HepG2 (cell line): ENCODE measurements at regions not wholly inside any gene's neighbourhood (a gene's known extent, or its start where the extent isn't known, plus 50 kb on each side); places are given as distances from the start of the nearest gene placed in this dataset.

ENCODE experiments used
- ATAC-seq: fragments of 200-7000 bp; cut with Tn5 transposase; 3 replicates; pipeline ENCODE4 v1.9.1; 2020; ENCODE audit warnings: mild to moderate bottlenecking, moderate library complexity
- BruUV-seq: library from RNA; stranded (reverse); fragments of 400-500 nt; replicated peaks from 2 replicates; lab custom pipeline; 2021; lab: Mats Ljungman, UMichigan
- CTCF ChIA-PET: fragments of 300-600 bp; formaldehyde crosslinking; extraction: SDS; loops from one replicate; lab custom pipeline; 2021; ENCODE audit warnings: low total read pairs, inconsistent platforms, low intra/inter-chr PET ratio; lab: Yijun Ruan, JAX
- POLR2A ChIA-PET: fragments of 350-600 bp; sonication (Branson Sonifier 250); formaldehyde crosslinking; loops from one replicate; lab custom pipeline; 2020; ENCODE audit warnings: antibody characterized with exemption, inconsistent platforms; lab: Yijun Ruan, JAX
- DNase-seq: peaks from one replicate; pipeline ENCODE4 v3.0.0-alpha.2; 2015; ENCODE audit warnings: low spot score
- FAIRE-seq: peaks from 3 replicates; lab custom pipeline; 2011; peaks lifted over from hg19 to GRCh38; lab: Jason Lieb, UNC
- H2AFZ ChIP-seq: one replicate; pipeline ENCODE4 v1.6.1; 2011; ENCODE audit warnings: low read length, inconsistent platforms
- H3K27ac ChIP-seq: fragments of 300-600 bp; 3 replicates; pipeline ENCODE4 v1.8.0; 2011; ENCODE audit warnings: mixed run types, mild to moderate bottlenecking, mixed read lengths, low read length, inconsistent platforms; ENCODE audit not compliant: insufficient read depth; ENCODE audit errors: extremely low read length
- H3K27me3 ChIP-seq, 2 experiments: fragments of 200-600 bp in 1 of 2; 2 replicates in 1 of 2; 3 replicates in 1 of 2; pipeline versions ENCODE4 v1.6.0 to v1.8.0; 2011; ENCODE audit warnings: low read length in 2 of 2, mild to moderate bottlenecking in 2 of 2, moderate library complexity in 2 of 2, inconsistent platforms in 1 of 2; ENCODE audit not compliant: insufficient read depth in 2 of 2, control insufficient read depth in 1 of 2
- H3K36me3 ChIP-seq, 2 experiments: fragments of 200-600 bp in 1 of 2; replicated peaks in 1 of 2; 2 replicates in 1 of 2; 3 replicates in 1 of 2; pipeline versions ENCODE4 v1.5.1 to v1.8.0; 2011; ENCODE audit warnings: low read length in 2 of 2, inconsistent platforms in 1 of 2; ENCODE audit not compliant: insufficient read depth in 2 of 2, control insufficient read depth in 1 of 2
- H3K4me1 ChIP-seq: 2 replicates; pipeline ENCODE4 v1.5.1; 2012; ENCODE audit warnings: low read length, inconsistent platforms; ENCODE audit not compliant: insufficient read depth
- H3K4me2 ChIP-seq: 2 replicates; pipeline ENCODE4 v1.6.0; 2011; ENCODE audit warnings: low read depth, low read length, inconsistent platforms
- H3K4me3 ChIP-seq, 3 experiments: fragments of 200-600 bp in 1 of 3; sonication (generic), shearing (Covaris generic) in 1 of 3; replicated peaks in 1 of 3; 2 replicates each; pipeline ENCODE4 v1.5.1; 2011 to 2016; ENCODE audit warnings: low read length in 3 of 3, inconsistent platforms in 2 of 3, low read depth in 2 of 3, mild to moderate bottlenecking in 2 of 3, control low read depth in 1 of 3, mixed read lengths in 1 of 3; ENCODE audit not compliant: insufficient read depth in 1 of 3
- H3K79me2 ChIP-seq: one replicate; pipeline ENCODE4 v1.6.1; 2011; ENCODE audit warnings: low read length, inconsistent platforms; ENCODE audit not compliant: insufficient read depth
- H3K9ac ChIP-seq: 2 replicates; pipeline ENCODE4 v1.6.0; 2011; ENCODE audit warnings: mild to moderate bottlenecking, low read depth, low read length, inconsistent platforms; ENCODE audit not compliant: insufficient read depth
- H3K9me3 ChIP-seq: 2 replicates; pipeline ENCODE4 v1.5.1; 2012; ENCODE audit warnings: mild to moderate bottlenecking, low read length
- H4K20me1 ChIP-seq: 2 replicates; pipeline ENCODE4 v1.6.0; 2011; ENCODE audit warnings: inconsistent platforms, mild to moderate bottlenecking, low read length, moderate library complexity; ENCODE audit not compliant: insufficient read depth
- ETV5 ChIP-seq: IDR thresholded peaks from 2 replicates; pipeline ENCODE4 v1.6.1; 2018; ENCODE audit warnings: missing biosample characterization, missing genetic modification reagents, inconsistent platforms, borderline replicate concordance
- ZNF629 ChIP-seq: sonication (generic); formaldehyde crosslinking; conservative IDR thresholded peaks from 2 replicates; pipeline ENCODE4 v1.5.0; 2020; ENCODE audit warnings: missing genetic modification reagents
- ZNF713 ChIP-seq: sonication (generic); formaldehyde crosslinking; IDR thresholded peaks from 2 replicates; pipeline ENCODE4 v1.4.0; 2020; ENCODE audit warnings: mild to moderate bottlenecking, missing genetic modification reagents
- WGBS: methylation state at CpG from one replicate; pipeline ENCODE4 v1.1.6; 2017; ENCODE audit warnings: low lambda C conversion rate; 5-methylcytosine and 5-hydroxymethylcytosine counted together
- in situ Hi-C: cut with HindIII; loops from 2 replicates; pipeline ENCODE4 v1.10.0; 2017; ENCODE audit warnings: low pct_unique_long_range_greater_than_20kb; ENCODE audit not compliant: extremely low pct_ligation_motif_present
- intact Hi-C: fragments of 100-400 bp; cut with micrococcal nuclease; formaldehyde crosslinking; loops from one replicate; pipeline ENCODE4 v1.10.0; 2022; ENCODE audit not compliant: unreplicated experiment
- TF ChIP-seq, protein P1 (sequence below): sonication (generic); formaldehyde crosslinking; IDR thresholded peaks from 2 replicates; pipeline ENCODE4 v1.5.0; 2020; ENCODE audit warnings: mild to moderate bottlenecking, missing genetic modification reagents
- TF ChIP-seq, protein P2 (sequence below): IDR thresholded peaks from 2 replicates; pipeline ENCODE4 v1.6.1; 2018; ENCODE audit warnings: missing genetic modification reagents, mild to moderate bottlenecking, missing compliant biosample characterization
- TF ChIP-seq, protein P3 (sequence below): sonication (generic); formaldehyde crosslinking; IDR thresholded peaks from 2 replicates; pipeline ENCODE4 v1.5.0; 2020; ENCODE audit warnings: mild to moderate bottlenecking, missing genetic modification reagents, moderate library complexity

DNA sequence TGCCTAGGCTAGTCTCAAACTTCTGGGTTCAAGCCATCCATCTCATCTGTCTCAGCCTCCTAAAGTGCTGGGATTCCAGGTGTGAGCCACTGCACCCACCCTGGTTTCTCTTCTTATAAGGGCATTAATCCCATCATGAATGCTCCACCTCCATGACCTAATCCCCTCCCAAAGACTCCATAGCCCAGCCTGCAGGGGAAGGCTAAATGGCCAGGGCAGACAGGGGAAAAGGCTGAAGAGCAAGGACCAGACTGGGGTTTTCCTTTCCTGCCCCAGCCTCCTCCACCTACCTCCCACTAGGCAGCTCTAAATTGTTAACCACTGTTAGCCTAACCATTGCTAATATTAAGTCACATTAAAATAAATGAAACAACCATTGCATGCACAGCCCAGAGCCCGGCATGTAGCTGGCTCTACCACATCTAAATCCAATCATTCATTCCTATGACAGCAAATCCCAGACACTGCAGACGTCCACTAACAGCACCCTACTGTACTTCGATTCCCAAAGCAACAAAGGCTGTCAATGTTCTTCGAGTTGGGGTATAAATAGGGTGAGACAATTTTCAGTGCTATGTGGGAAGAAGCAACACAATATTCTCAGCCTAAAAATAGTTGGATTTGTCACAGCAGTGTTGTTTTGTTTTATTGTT is 243.2 kb upstream of the ARID1B start:
- Histone ChIP-seq H3K4me2 (no peak overlapping the region), H3K27me3 (peaks cover 0 to 14% of the 10 kb centered on the region in 2 experiments; a peak in 3 of 5 replicates), H3K27ac (no peak overlapping the region), H3K36me3 (no peaks in the 10 kb centered on the region), H4K20me1 (no peaks in the 10 kb centered on the region), H3K9ac (no peak overlapping the region), H3K79me2 (no peaks in the 10 kb centered on the region), H3K9me3 (no peaks in the 10 kb centered on the region), H2AFZ (no peak overlapping the region), H3K4me3 (no peak overlapping the region), H3K4me1 (no peaks in the 10 kb centered on the region)
- ChIA-PET POLR2A (no interaction called here), CTCF (no interaction called here)
- DNase-seq = no peak
- ATAC-seq = no peak
- intact Hi-C loops (no loop called here), in situ Hi-C loops (no loop called here)
- no TSS peak for BruUV-seq
- 5% methylated on average over 4 of the region's 4 CpGs for WGBS
- TF ChIP-seq, protein P1, sequence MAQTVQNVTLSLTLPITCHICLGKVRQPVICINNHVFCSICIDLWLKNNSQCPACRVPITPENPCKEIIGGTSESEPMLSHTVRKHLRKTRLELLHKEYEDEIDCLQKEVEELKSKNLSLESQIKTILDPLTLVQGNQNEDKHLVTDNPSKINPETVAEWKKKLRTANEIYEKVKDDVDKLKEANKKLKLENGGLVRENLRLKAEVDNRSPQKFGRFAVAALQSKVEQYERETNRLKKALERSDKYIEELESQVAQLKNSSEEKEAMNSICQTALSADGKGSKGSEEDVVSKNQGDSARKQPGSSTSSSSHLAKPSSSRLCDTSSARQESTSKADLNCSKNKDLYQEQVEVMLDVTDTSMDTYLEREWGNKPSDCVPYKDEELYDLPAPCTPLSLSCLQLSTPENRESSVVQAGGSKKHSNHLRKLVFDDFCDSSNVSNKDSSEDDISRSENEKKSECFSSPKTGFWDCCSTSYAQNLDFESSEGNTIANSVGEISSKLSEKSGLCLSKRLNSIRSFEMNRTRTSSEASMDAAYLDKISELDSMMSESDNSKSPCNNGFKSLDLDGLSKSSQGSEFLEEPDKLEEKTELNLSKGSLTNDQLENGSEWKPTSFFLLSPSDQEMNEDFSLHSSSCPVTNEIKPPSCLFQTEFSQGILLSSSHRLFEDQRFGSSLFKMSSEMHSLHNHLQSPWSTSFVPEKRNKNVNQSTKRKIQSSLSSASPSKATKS (CRISPR knock-in tag) = no peak
- TF ChIP-seq ETV5 (CRISPR knock-in tag) = no peak
- TF ChIP-seq, protein P2, sequence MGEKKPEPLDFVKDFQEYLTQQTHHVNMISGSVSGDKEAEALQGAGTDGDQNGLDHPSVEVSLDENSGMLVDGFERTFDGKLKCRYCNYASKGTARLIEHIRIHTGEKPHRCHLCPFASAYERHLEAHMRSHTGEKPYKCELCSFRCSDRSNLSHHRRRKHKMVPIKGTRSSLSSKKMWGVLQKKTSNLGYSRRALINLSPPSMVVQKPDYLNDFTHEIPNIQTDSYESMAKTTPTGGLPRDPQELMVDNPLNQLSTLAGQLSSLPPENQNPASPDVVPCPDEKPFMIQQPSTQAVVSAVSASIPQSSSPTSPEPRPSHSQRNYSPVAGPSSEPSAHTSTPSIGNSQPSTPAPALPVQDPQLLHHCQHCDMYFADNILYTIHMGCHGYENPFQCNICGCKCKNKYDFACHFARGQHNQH = no peak
- TF ChIP-seq, protein P3, sequence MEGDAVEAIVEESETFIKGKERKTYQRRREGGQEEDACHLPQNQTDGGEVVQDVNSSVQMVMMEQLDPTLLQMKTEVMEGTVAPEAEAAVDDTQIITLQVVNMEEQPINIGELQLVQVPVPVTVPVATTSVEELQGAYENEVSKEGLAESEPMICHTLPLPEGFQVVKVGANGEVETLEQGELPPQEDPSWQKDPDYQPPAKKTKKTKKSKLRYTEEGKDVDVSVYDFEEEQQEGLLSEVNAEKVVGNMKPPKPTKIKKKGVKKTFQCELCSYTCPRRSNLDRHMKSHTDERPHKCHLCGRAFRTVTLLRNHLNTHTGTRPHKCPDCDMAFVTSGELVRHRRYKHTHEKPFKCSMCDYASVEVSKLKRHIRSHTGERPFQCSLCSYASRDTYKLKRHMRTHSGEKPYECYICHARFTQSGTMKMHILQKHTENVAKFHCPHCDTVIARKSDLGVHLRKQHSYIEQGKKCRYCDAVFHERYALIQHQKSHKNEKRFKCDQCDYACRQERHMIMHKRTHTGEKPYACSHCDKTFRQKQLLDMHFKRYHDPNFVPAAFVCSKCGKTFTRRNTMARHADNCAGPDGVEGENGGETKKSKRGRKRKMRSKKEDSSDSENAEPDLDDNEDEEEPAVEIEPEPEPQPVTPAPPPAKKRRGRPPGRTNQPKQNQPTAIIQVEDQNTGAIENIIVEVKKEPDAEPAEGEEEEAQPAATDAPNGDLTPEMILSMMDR = no peak
- TF ChIP-seq ZNF629 = no peak
- TF ChIP-seq ZNF713 = no peak
- no peak for FAIRE-seq
